H1 (cell line): ENCODE measurements at regions not wholly inside any gene's neighbourhood (a gene's known extent, or its start where the extent isn't known, plus 50 kb on each side); places are given as distances from the start of the nearest gene placed in this dataset.

Experiments
- CHD2 ChIP-seq: IDR thresholded peaks from 2 replicates; pipeline ENCODE4 v1.6.1; 2012; ENCODE audit warnings: low read length, improper control_type of control experiment
- CTCF ChIP-seq, 3 experiments: IDR thresholded peaks; 1 replicate in 2 of 3; 2 replicates in 1 of 3; pipeline versions ENCODE4 v1.5.1 to v1.6.1; 2011; ENCODE audit warnings: low read length in 3 of 3, mild to moderate bottlenecking in 3 of 3, inconsistent platforms in 2 of 3, low read depth in 1 of 3, moderate library complexity in 1 of 3; ENCODE audit not compliant: insufficient read depth in 1 of 3; ENCODE audit errors: control extremely low read depth in 1 of 3
- FOSL1 ChIP-seq: IDR thresholded peaks from 2 replicates; pipeline ENCODE4 v1.6.1; 2011; ENCODE audit warnings: mild to moderate bottlenecking, low read depth, low read length, moderate library complexity; ENCODE audit not compliant: insufficient read depth
- KDM4A ChIP-seq: IDR thresholded peaks from one replicate; pipeline ENCODE4 v1.7.1; 2012; ENCODE audit warnings: low read depth, mild to moderate bottlenecking, moderate library complexity, low read length, inconsistent platforms; ENCODE audit not compliant: severe bottlenecking
- POLR2A ChIP-seq, 2 experiments: IDR thresholded peaks; 1 replicate in 1 of 2; 2 replicates in 1 of 2; pipeline ENCODE4 v1.6.1; 2011; ENCODE audit warnings: low read depth in 2 of 2, low read length in 2 of 2, mild to moderate bottlenecking in 2 of 2; ENCODE audit errors: control extremely low read depth in 1 of 2
- POLR2AphosphoS5 ChIP-seq: IDR thresholded peaks from 2 replicates; pipeline ENCODE4 v1.6.1; 2011; ENCODE audit warnings: low read depth, low read length
- RBBP5 ChIP-seq: IDR thresholded peaks from 2 replicates; pipeline ENCODE4 v1.7.1; 2012; ENCODE audit warnings: low read depth, mild to moderate bottlenecking, inconsistent platforms, low read length, moderate library complexity, borderline replicate concordance
- TEAD4 ChIP-seq: IDR thresholded peaks from 2 replicates; pipeline ENCODE4 v1.6.1; 2012; ENCODE audit warnings: low read depth, low read length, inconsistent platforms, mixed read lengths
- YY1 ChIP-seq: IDR thresholded peaks from 2 replicates; pipeline ENCODE4 v1.6.1; 2011; ENCODE audit warnings: low read depth, mild to moderate bottlenecking, low read length

- TF ChIP-seq KDM4A (no peak), CTCF (IDR thresholded peaks at IDR 0.05; ENCODE audit: control extremely low read depth in 1 of 3, insufficient read depth in 1 of 3, low read depth in 1 of 3, low read length in 3 of 3) (no peak), POLR2A (IDR thresholded peaks at IDR 0.05; ENCODE audit: control extremely low read depth in 1 of 2, low read depth in 2 of 2, low read length in 2 of 2) (no peak), POLR2AphosphoS5 (no peak), CHD2 (no peak), TEAD4 (no peak), YY1 (no peak), FOSL1 (no peak), RBBP5 (no peak)
Observed at GRCh38 chr2:191486584-191487320, 191.2 kb upstream of the NABP1 start (continued).
